ENCODE measurements at regions not wholly inside any gene's neighbourhood (a gene's known extent, or its start where the extent isn't known, plus 50 kb on each side); places are given as distances from the start of the nearest gene placed in this dataset.

GRCh38 chr7:145168879-145169278 is 333.0 kb upstream of the TPK1 start:
- TF ChIP-seq, protein P1, sequence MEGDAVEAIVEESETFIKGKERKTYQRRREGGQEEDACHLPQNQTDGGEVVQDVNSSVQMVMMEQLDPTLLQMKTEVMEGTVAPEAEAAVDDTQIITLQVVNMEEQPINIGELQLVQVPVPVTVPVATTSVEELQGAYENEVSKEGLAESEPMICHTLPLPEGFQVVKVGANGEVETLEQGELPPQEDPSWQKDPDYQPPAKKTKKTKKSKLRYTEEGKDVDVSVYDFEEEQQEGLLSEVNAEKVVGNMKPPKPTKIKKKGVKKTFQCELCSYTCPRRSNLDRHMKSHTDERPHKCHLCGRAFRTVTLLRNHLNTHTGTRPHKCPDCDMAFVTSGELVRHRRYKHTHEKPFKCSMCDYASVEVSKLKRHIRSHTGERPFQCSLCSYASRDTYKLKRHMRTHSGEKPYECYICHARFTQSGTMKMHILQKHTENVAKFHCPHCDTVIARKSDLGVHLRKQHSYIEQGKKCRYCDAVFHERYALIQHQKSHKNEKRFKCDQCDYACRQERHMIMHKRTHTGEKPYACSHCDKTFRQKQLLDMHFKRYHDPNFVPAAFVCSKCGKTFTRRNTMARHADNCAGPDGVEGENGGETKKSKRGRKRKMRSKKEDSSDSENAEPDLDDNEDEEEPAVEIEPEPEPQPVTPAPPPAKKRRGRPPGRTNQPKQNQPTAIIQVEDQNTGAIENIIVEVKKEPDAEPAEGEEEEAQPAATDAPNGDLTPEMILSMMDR (conservative IDR thresholded peaks at IDR 0.05; ENCODE audit: low read depth, low read length): no peak
- TF ChIP-seq CEBPB (IDR thresholded peaks at IDR 0.05; ENCODE audit: low read depth, low read length) (no peak), SMC3 (IDR thresholded peaks at IDR 0.05; ENCODE audit: low read depth, low read length) (no peak), POLR2A (IDR thresholded peaks at IDR 0.05; ENCODE audit: low read depth, low read length) (no peak), RAD21 (IDR thresholded peaks at IDR 0.05; ENCODE audit: low read length) (no peak), RCOR1 (IDR thresholded peaks at IDR 0.05; ENCODE audit: insufficient replicate concordance, low read length) (no peak), MAFK (IDR thresholded peaks at IDR 0.05; ENCODE audit: low read depth, low read length) (no peak), USF2 (IDR thresholded peaks at IDR 0.05; ENCODE audit: low read depth, low read length) (no peak)

All from IMR-90 (cell line).